HEK293 (cell line): ENCODE measurements at regions not wholly inside any gene's neighbourhood (a gene's known extent, or its start where the extent isn't known, plus 50 kb on each side); places are given as distances from the start of the nearest gene placed in this dataset.

Experiments
- CTCF ChIA-PET: fragments of 350-600 bp; formaldehyde crosslinking; extraction: SDS; loops from one replicate; lab custom pipeline; 2021; ENCODE audit warnings: antibody characterized with exemption; lab: Yijun Ruan, JAX
- POLR2A ChIA-PET: fragments of 300-600 bp; formaldehyde crosslinking; extraction: SDS; loops from one replicate; lab custom pipeline; 2020; ENCODE audit warnings: antibody characterized with exemption, inconsistent platforms; lab: Yijun Ruan, JAX
- H3K27ac ChIP-seq: fragments of 200-500 bp; sonication (Bioruptor generic); 2 replicates; pipeline ENCODE4 v1.5.1; 2014; ENCODE audit warnings: low read depth, low read length, control low read depth, inconsistent platforms; ENCODE audit errors: extremely low read depth
- H3K36me3 ChIP-seq, 2 experiments: fragments of 200-500 bp in 1 of 2; sonication (Bioruptor generic) in 1 of 2; 1 replicate in 1 of 2; 2 replicates in 1 of 2; pipeline ENCODE4 v1.5.1; 2014 to 2017; ENCODE audit warnings: inconsistent platforms in 2 of 2, low read length in 2 of 2; ENCODE audit not compliant: control insufficient read depth in 2 of 2, insufficient read depth in 1 of 2
- H3K4me1 ChIP-seq: fragments of 200-500 bp; sonication (Bioruptor generic); 2 replicates; pipeline ENCODE4 v1.5.1; 2014; ENCODE audit warnings: mild to moderate bottlenecking, low read length, inconsistent platforms; ENCODE audit not compliant: control insufficient read depth, insufficient read depth
- H3K4me3 ChIP-seq: 2 replicates; pipeline ENCODE4 v1.5.1; 2011; ENCODE audit warnings: low read depth, mild to moderate bottlenecking, control low read depth, low read length, moderate library complexity
- H3K9me3 ChIP-seq: fragments of 200-500 bp; sonication (Bioruptor generic); 2 replicates; pipeline ENCODE4 v1.5.1; 2014; ENCODE audit warnings: low read depth, low read length, inconsistent platforms; ENCODE audit not compliant: control insufficient read depth, insufficient read depth
- FEZF1 ChIP-seq: fragments of 450-650 bp; formaldehyde crosslinking; IDR thresholded peaks from 2 replicates; pipeline ENCODE4 v1.5.1; 2016; ENCODE audit warnings: missing biosample characterization, missing genetic modification characterization
- GLI4 ChIP-seq: fragments of 450-650 bp; formaldehyde crosslinking; IDR thresholded peaks from 2 replicates; pipeline ENCODE4 v1.5.1; 2016; ENCODE audit warnings: missing biosample characterization, missing genetic modification characterization
- KLF1 ChIP-seq: fragments of 450-650 bp; formaldehyde crosslinking; IDR thresholded peaks from 2 replicates; pipeline ENCODE4 v1.5.1; 2016; ENCODE audit warnings: missing biosample characterization, missing genetic modification characterization
- SCRT2 ChIP-seq: fragments of 450-650 bp; formaldehyde crosslinking; IDR thresholded peaks from 2 replicates; pipeline ENCODE4 v1.5.1; 2016; ENCODE audit warnings: missing biosample characterization, missing genetic modification characterization
- TRIM28 ChIP-seq: IDR thresholded peaks from 2 replicates; pipeline ENCODE4 v1.6.1; 2011; ENCODE audit warnings: low read length, control low read depth, borderline replicate concordance
- TSHZ1 ChIP-seq: fragments of 450-650 bp; formaldehyde crosslinking; IDR thresholded peaks from 2 replicates; pipeline ENCODE4 v1.5.1; 2016; ENCODE audit warnings: missing biosample characterization, missing genetic modification characterization, borderline replicate concordance
- ZBTB1 ChIP-seq: fragments of 450-650 bp; formaldehyde crosslinking; IDR thresholded peaks from 2 replicates; pipeline ENCODE4 v1.5.1; 2016; ENCODE audit warnings: missing biosample characterization, missing genetic modification characterization
- ZBTB21 ChIP-seq: fragments of 450-650 bp; formaldehyde crosslinking; IDR thresholded peaks from 2 replicates; pipeline ENCODE4 v1.5.1; 2017; ENCODE audit warnings: missing biosample characterization, missing genetic modification characterization
- ZBTB6 ChIP-seq: fragments of 450-650 bp; formaldehyde crosslinking; IDR thresholded peaks from 2 replicates; pipeline ENCODE4 v1.5.1; 2017; ENCODE audit warnings: missing biosample characterization, missing genetic modification characterization
- ZBTB7A ChIP-seq: fragments of 450-650 bp; formaldehyde crosslinking; IDR thresholded peaks from 2 replicates; pipeline ENCODE4 v1.5.1; 2016; ENCODE audit warnings: low read depth, missing biosample characterization, missing genetic modification characterization
- ZIC2 ChIP-seq: fragments of 450-650 bp; formaldehyde crosslinking; IDR thresholded peaks from 2 replicates; pipeline ENCODE4 v1.5.1; 2016; ENCODE audit warnings: missing biosample characterization, missing genetic modification characterization
- ZNF132 ChIP-seq: fragments of 450-650 bp; formaldehyde crosslinking; IDR thresholded peaks from 2 replicates; pipeline ENCODE4 v1.5.1; 2017; ENCODE audit warnings: missing biosample characterization, missing genetic modification characterization, borderline replicate concordance
- ZNF133 ChIP-seq: fragments of 450-650 bp; formaldehyde crosslinking; IDR thresholded peaks from 2 replicates; pipeline ENCODE4 v1.5.1; 2016; ENCODE audit warnings: missing biosample characterization, missing genetic modification characterization
- ZNF146 ChIP-seq: fragments of 450-650 bp; formaldehyde crosslinking; IDR thresholded peaks from 2 replicates; pipeline ENCODE4 v1.5.1; 2016; ENCODE audit warnings: missing biosample characterization, missing genetic modification characterization
- ZNF18 ChIP-seq: fragments of 450-650 bp; formaldehyde crosslinking; IDR thresholded peaks from 2 replicates; pipeline ENCODE4 v1.5.1; 2016; ENCODE audit warnings: missing biosample characterization, missing genetic modification characterization
- ZNF184 ChIP-seq: fragments of 450-650 bp; IDR thresholded peaks from 2 replicates; pipeline ENCODE4 v1.5.1; 2018; ENCODE audit warnings: missing biosample characterization, mild to moderate bottlenecking, missing genetic modification characterization
- ZNF23 ChIP-seq: fragments of 450-650 bp; formaldehyde crosslinking; IDR thresholded peaks from 2 replicates; pipeline ENCODE4 v1.5.1; 2016; ENCODE audit warnings: missing biosample characterization, missing genetic modification characterization, borderline replicate concordance
- ZNF248 ChIP-seq: fragments of 450-650 bp; formaldehyde crosslinking; IDR thresholded peaks from 2 replicates; pipeline ENCODE4 v1.5.1; 2017; ENCODE audit warnings: missing biosample characterization, missing genetic modification characterization
- ZNF26 ChIP-seq: fragments of 450-650 bp; formaldehyde crosslinking; IDR thresholded peaks from 2 replicates; pipeline ENCODE4 v1.5.1; 2016; ENCODE audit warnings: missing biosample characterization, missing genetic modification characterization
- ZNF302 ChIP-seq: fragments of 450-650 bp; formaldehyde crosslinking; IDR thresholded peaks from 2 replicates; pipeline ENCODE4 v1.5.1; 2016; ENCODE audit warnings: missing biosample characterization, missing genetic modification characterization, low read depth
- ZNF311 ChIP-seq: fragments of 450-650 bp; formaldehyde crosslinking; IDR thresholded peaks from 2 replicates; pipeline ENCODE4 v1.5.1; 2017; ENCODE audit warnings: missing biosample characterization, missing genetic modification characterization, borderline replicate concordance
- ZNF394 ChIP-seq: fragments of 450-650 bp; formaldehyde crosslinking; IDR thresholded peaks from 2 replicates; pipeline ENCODE4 v1.5.1; 2016; ENCODE audit warnings: missing biosample characterization, missing genetic modification characterization, mild to moderate bottlenecking, moderate library complexity, borderline replicate concordance
- ZNF473 ChIP-seq: fragments of 450-650 bp; formaldehyde crosslinking; IDR thresholded peaks from 2 replicates; pipeline ENCODE4 v1.5.1; 2017; ENCODE audit warnings: missing biosample characterization, missing genetic modification characterization
- ZNF610 ChIP-seq: fragments of 450-650 bp; formaldehyde crosslinking; IDR thresholded peaks from 2 replicates; pipeline ENCODE4 v1.5.1; 2016; ENCODE audit warnings: missing biosample characterization, missing genetic modification characterization, borderline replicate concordance
- ZNF704 ChIP-seq: fragments of 450-650 bp; formaldehyde crosslinking; IDR thresholded peaks from 2 replicates; pipeline ENCODE4 v1.5.1; 2016; ENCODE audit warnings: missing biosample characterization, missing genetic modification characterization
- ZSCAN4 ChIP-seq: fragments of 450-650 bp; formaldehyde crosslinking; IDR thresholded peaks from 2 replicates; pipeline ENCODE4 v1.5.1; 2017; ENCODE audit warnings: missing biosample characterization, missing genetic modification characterization

GRCh38 chr3:72270730-72271129 lies 485.8 kb upstream of the PROK2 start:
- Histone ChIP-seq H3K36me3 (no peaks in the 10 kb centered on the region), H3K9me3 (no peaks in the 10 kb centered on the region), H3K27ac (no peak overlapping the region), H3K4me1 (peaks cover 12% of the 10 kb centered on the region; the same call in 1 of the 2 replicates), H3K4me3 (no peak overlapping the region)
- TF ChIP-seq ZBTB1 (tag by site-specific recombination) (no peak), KLF1 (tag by site-specific recombination) (no peak), ZNF26 (tag by site-specific recombination) (no peak), ZNF132 (tag by site-specific recombination) (no peak), ZNF302 (tag by site-specific recombination) (no peak), FEZF1 (tag by site-specific recombination) (no peak), ZNF311 (no peak), ZBTB6 (tag by site-specific recombination) (no peak), GLI4 (tag by site-specific recombination) (no peak), TRIM28 (no peak), ZIC2 (tag by site-specific recombination) (no peak), ZNF184 (tag by site-specific recombination) (no peak), ZBTB7A (no peak), ZNF18 (tag by site-specific recombination) (no peak)
- POLR2A ChIA-PET, result no interaction called here
- CTCF ChIA-PET, result interaction anchor here (0.6 kb wide), 1 partner anchor 320 kb away, joined by 4 read pairs; no protein-coding TSS in a partner anchor

- no peaks in the 10 kb centered on the region for H3K9me3 ChIP-seq
- H3K4me3 ChIP-seq, result no peak overlapping the region
- H3K36me3 ChIP-seq, result no peaks in the 10 kb centered on the region
- H3K4me1 ChIP-seq, result peaks cover 12% of the 10 kb centered on the region; the same call in 1 of the 2 replicates
- ChIA-PET CTCF (no interaction called here), POLR2A (no interaction called here)
- H3K27ac ChIP-seq, result no peak overlapping the region
- no peak for TF ChIP-seq ZNF704 (tag by site-specific recombination)
- TF ChIP-seq ZNF473 (tag by site-specific recombination), result no peak
- no peak for TF ChIP-seq ZSCAN4 (tag by site-specific recombination)
- peak; percentile 82 for TF ChIP-seq ZBTB21 (tag by site-specific recombination)
- no peak for TF ChIP-seq ZNF610
- no peak for TF ChIP-seq ZNF133 (tag by site-specific recombination)
- no peak for TF ChIP-seq ZNF146 (tag by site-specific recombination)
- 0 out of 2 replicates have a peak, but pooled peaks have one; percentile 12 for TF ChIP-seq ZNF394 (tag by site-specific recombination)
- no peak for TF ChIP-seq SCRT2 (tag by site-specific recombination)
- TF ChIP-seq ZNF23 (tag by site-specific recombination), result no peak
- no peak for TF ChIP-seq ZNF248 (tag by site-specific recombination)
- no peak for TF ChIP-seq TSHZ1 (tag by site-specific recombination)
Measured at GRCh38 chr3:72270072-72270681, 485.2 kb upstream of the PROK2 start.
